DMS53 treated with DMSO at 0.1 percent for 48 hours (cell line): ENCODE measurements at regions not wholly inside any gene's neighbourhood (a gene's known extent, or its start where the extent isn't known, plus 50 kb on each side); places are given as distances from the start of the nearest gene placed in this dataset.
A peak's percentile ranks its signal among the peaks of the same experiment; 100 is the strongest.

Source experiments
- DNase-seq: peaks from one replicate; lab custom pipeline; 2025; ENCODE audit not compliant: unreplicated experiment; lab: John Stamatoyannopoulos, UW

DNA sequence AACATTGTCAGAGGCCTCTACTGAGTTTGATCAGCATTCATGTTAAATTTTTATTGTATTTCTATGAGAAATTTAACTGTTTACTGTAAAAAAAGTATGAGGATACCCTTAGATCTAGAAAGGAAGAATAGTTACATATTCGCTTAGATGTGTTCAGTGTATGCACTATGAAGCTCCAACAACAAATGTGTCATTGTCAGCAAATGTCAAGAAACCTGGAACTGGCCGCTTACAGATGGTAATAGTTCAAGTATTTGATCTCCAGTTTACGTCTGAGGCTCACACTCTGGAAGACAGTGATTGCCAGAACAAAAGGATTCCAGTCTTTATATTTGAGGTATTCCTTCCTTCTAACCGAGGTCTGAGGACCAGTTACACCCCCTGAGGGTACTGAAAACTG is 921.2 kb upstream of the LRRTM1 start:
- DNase-seq: no peak

DNA sequence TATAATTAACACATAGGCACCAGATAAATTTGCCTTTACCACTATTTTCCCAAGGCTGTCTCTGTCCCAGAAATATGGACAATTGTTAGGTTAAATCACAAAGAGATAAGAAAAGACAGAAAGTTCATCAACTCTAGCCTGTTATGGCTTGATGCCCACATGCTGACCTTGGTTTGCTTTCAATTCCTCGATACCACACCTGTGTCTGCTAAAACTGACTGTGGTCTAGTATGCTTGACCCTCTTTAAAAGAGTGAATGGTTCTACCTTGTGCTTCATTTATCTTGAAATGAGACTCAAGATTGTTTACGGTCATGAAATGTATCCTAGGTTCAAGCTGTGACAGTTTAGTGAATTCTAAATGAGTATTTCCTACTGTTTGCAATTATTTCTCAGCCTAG is 909.0 kb upstream of the LRRTM1 start:
- DNase-seq: no peak

DNA sequence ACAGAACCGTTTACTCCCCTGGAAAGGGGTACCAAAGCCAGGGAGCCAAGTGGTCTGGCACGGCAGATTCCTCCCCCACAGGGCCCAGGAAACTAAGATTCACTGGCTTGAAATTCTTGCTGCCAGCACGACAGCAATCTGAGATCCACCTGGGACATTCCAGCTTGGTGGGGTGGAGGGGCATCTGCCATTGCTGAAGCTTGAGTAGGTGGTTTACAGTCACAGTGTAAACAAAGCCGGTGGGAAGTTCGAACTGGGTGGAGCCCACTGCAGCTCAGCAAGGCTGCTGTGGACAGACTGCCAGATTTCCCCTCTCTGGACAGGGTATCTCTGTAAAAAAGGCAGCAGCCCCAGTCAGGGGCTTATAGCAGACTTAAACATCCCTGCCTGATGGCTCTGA is 901.7 kb upstream of the LRRTM1 start:
- no peak for DNase-seq

DNA sequence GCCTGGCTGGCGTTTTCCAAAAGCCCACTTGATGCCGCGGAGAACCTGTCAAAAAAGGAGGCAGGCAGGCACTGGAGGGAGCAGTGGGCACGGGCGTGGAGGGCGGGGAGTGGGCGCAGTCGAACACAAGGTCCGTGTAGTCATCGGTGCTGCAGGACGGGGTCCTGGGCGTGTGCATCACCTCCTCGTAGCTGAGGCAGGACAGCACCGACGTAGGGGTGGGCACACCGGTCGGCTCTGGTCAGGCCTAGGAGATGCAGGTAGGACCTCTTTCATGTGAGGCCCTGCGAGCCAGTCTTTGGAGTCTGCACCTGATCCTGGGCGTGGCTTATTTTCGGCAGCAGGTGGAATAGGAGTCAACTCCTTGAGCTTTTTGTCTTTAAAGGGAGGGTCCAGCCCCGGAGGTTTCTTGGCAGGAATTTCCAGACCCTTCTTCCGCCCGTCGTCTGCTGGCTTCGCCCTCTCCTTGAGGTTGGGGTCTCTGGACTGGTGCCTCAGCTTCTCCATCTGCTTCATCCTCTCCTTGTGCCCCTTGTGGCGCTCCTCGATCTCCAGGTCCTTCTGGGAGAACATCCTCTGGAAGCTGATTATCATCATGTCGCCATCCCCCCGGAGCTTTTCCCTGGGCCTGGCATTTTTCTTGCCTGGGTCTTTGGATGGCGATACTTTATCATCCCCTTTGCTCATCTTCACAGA is 892.5 kb upstream of the LRRTM1 start:
- no peak for DNase-seq

DNA sequence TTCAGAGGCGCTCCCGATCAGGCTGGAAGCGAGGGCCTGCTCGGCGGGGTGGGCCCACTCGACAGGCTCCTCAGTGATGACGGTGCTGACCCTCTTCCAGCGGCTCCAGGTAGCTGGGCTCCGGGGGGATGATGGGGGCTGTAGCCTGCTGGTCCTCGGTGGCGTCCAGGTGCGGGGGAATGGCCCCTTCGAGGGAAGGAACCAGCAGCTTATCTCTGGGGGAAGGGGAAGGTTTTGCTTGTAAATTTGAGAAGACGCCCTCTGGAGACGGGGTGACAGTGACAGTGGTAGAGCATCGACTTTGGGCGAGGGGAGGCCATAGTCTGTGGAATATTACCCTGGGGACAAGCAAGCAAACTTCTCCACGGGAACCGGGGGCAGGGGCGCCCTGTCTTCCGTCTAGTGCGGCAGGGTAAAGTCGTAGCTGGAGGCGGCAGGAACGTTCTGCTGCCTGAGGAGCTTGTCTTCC is 891.9 kb upstream of the LRRTM1 start:
- no peak for DNase-seq

DNA sequence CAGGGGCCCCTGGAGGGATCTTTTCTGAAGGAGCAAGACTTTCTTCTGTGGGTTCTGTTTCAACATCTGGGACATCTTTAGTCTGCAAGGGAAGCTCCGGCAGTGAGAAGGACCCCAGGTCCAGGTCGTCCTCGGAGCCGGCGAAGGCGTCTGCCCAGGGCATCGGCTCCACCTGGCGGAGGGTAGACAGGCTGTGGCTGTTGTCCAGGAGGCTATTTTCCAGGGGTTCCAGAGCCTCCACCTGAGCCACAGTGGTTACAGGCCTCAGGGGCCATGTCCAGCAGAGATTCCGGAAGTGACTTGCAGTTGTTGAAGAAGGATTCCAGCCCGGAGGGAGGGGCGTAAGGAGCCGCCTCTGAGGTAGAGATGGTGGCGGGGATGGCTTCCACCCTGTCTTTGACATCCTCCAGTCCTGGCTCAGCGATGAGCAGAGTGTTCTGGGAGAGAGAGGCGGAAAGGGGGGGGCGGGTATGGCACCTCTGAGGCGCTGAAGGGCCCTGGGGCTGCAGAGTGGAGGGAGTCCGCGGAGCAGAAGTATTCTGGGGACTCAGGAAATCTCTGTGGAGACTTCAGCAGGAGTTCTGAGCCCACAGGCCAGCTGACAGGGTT is 891.3 kb upstream of the LRRTM1 start:
- peak; percentile 51 for DNase-seq

DNA sequence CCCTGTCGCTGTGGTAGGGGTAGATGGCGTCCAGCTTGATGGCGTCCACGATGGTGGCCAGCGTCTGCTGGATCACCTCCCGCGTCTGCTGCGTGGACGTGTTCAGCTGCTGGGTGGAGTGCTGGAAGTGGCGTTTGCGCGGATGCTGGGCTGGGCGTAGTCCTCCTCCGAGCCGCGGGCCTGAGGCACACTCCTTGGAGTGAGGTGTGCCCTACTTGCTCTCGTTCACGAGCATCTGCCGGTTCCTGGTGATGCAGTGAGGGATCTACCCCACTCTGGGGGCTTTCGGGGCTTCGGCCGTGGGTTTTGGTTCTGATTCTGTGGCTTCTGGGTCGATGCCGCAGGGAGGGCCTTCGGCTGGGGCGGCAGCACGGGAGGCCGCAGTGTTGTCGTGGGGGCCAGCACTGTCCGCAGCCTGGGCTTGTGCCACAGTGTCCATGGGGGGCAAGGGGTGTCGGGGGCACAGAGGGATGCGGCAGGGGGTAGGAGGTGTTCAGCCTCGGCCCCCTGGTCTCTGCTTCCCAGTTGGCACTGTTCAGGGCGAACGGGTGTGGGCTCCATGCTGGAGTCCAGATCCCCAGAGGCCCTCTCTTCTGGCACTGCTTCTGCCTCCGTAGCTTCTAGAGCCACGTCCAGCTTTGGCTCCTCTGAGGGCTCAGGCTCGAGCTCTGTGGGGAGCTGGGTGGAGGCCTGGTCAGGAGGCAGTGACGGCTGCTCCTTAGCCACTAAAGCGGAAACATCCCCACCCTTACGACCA is 890.6 kb upstream of the LRRTM1 start:
- no peak for DNase-seq

DNA sequence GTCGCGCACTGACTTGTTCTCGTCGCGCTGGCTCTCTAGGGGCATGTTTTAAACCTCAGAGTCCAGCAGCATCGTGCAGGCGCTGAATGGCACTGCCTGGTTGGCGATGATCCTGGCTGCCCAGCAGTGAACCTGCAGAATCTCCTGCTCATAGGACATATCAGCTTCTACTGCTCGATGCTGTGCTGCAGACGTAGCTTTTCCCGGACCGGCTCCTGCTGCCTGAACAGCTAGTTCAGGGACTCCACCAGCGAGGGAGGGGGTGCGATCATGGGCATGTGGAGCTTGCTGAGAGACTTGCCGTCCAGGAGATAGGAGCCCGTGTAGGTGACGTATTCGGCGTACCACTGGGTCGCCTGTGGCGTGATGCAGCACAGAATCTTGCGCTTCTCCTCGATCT is 890.0 kb upstream of the LRRTM1 start:
- peak; percentile 28 for DNase-seq

DNA sequence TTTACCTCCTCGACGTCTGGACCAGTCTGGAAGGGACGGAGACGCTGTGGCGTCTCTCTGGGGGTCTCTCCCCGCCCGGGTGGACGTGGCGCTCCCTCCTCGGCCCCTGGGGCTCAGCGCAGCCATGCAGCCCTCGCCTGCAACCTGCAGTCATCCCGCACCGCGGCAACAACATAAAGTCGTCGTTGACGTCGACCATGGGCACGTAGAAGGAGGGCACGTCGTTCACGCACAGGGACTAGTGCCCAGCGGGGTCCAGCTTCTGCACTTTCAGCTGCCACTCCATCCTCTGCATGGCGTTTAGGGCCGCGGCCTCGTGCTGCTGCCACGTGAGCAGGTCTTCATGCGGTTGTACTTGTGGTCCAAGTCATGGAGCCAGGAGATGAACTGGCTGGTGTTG is 889.6 kb upstream of the LRRTM1 start:
- DNase-seq: no peak

DNA sequence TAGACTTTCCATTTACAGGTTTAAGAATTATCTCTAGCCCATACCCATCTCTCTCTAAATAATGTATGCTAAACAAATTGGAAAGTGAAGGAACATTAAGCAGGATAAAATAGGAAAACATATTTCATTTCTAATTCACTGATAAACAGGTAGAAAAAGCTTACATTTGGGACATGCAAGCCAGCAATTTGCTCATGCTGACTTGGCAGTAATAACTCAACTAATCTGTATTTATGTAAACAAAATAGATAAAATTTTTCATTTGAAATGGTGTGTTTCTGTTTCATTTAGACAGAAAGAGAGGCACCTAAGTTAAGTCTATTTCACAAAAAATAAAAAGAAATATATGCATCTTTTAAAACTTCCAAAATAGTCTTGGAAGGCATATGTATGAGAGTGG is 877.3 kb upstream of the LRRTM1 start:
- no peak for DNase-seq

DNA sequence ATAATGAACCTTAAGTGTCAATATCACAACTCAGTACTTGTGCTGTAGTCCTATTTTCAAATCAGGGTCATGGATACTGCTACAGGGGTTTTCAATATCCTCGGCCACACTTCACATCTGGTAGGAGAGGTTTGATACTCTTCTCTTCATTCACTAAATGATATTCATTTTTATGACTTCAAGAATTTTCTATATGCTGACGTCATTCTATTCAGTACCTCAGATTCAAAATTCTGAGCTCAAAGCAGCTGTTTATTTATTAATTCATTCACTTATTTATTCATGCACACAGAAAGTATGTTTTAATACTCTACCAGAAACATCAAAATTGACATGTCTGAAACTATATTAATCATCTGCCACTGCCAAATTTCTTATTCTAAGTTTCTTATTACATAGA is 866.9 kb upstream of the LRRTM1 start:
- DNase-seq: no peak

DNA sequence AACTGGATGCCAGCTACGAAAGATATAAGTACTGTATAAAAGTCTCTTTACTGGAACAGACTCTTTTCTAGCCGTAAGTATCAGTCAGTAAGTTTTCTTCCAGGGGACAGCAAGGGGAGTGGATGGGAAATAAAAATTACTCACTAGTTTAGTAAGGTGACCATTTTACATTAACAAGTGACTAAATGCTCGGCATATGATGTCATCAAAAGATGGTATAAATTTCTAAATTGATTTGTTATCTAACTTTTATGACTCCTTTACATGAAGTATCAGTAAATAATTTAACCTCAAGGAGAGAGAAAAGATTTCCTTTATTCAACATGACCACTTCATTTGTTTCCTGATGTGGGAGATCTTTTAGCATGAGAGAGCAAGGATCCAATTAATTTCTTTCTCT is 859.0 kb upstream of the LRRTM1 start:
- no peak for DNase-seq

DNA sequence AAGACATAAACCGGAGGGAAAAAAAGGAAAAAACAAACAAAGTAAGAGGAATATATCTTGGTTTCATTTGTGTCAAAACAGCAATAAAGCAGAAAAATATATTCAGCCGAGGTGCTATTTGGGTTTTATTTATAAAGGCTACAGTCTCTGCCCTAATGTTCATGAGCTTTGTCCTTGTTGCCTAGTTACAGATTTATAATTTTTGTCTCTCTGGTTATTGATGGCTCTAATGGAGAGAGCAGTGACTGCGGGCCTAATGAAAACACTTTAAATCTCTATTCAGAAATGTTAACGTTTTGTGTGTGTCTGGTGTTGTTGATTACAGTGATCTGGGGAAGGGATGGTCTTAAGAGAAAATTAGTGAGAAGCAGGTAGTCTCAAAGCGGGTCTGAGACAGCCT is 854.0 kb upstream of the LRRTM1 start:
- DNase-seq: no peak

DNA sequence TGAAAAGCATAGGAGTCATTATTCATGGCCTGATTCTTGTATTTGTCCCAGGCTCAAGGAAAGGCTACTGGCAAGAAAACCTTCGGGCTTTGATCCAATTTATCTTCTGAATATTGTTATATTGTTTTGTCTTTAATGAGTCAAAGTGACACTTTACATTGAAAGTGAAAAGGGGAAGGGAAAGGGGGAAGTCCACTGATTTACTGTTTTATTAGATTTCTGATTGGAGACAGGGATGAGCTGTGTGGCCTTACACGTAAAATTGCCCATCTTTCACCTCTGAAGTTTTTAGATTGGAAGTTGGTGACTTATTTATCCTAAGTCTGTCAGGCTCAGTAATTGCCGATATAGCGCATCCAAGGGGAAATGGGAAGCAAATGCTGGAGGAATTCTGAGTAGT is 843.8 kb upstream of the LRRTM1 start:
- DNase-seq: no peak

DNA sequence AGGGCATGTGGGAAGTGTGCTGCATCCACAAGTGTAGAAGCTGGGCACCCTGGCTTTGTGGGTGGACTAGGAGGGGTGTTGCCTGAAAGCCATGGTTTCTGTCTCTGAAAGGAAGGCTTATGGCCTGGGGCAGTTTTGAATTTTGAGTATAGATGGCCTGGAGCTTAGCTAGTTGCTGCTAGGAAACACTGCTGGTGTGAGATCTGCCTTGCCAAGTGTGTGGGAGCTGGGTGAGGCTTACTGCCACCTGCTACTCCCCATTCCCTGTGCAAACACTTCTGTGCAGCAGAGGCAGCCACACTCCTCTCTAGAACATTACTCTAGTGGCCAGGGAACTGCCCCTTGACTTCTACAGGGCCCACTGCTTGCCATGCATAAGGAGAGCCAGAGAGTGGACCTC is 831.7 kb upstream of the LRRTM1 start:
- DNase-seq: no peak

DNA sequence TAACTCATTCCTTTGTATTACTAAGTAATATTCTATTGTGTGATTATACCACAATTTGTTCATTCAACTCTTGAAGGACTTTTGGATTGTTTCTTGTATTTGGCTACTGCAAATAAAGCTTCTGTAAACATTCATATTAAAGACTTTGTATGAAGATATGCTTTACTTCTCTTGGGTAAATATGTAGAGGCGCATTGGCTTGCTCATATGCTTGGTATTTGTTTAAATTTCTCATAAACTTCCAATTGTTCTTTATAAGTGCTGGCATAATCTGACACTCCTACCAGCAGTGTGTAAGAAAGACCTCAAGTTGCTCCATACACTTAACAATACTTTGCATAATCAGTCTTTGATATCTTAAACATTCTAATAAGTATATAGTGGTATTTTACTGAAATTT is 792.8 kb upstream of the LRRTM1 start:
- DNase-seq: no peak

DNA sequence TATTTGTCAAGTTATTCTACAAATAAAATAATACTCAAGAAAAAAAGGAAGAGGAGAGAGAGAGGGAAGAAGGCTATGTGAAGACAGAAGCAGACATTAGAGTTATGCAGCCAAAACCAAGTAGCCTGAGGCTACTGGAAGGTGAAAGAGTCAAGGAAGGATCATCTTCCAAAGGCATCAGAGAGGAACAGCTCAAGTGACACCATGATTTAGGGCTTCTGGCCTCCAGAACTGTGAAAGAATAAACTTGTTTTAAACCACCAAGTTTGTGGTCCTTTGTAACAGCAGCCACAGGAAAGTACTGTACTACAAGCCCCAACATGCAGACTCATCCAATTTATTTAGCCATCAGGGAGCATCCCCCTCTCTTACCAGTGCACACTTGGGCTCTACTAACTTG is 788.5 kb upstream of the LRRTM1 start:
- DNase-seq: no peak

DNA sequence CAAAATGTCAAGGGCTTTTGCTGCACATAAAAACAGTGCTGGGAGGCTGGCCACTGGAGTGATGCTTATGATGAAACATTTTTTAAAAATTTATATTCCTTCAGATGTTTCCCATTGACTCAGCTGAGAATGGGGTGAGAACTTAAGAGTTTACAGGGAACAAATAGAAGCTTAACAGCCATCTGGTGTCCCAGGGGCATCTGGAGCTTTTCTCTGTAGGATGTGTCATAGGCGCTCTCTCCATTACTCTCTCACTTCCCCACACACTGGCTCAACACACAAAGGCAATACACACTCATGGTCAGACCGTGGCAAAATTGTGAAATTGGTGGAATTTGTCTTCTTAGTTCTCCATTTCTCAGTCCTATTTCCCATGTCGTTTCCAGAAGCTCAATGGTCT is 783.1 kb upstream of the LRRTM1 start:
- DNase-seq: peak; percentile 55

DNA sequence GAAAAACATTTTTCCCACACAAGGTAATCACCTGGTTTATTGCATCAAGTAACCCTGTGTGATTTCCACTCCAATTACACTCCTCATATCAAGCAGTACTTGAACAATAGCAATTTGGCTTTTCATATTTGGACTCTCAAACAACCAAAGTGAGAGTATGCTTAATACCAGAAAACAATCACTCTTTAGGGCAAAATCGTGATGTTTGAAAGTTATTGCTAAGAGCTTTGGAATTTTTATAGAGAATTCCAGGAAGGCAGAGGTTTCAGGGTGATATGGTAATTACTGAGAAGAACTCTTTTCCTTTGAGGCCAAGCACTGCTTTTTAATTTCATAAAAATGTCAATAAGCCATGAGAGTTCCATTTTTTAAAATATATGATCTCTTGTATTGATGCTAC is 779.5 kb upstream of the LRRTM1 start:
- DNase-seq: no peak

DNA sequence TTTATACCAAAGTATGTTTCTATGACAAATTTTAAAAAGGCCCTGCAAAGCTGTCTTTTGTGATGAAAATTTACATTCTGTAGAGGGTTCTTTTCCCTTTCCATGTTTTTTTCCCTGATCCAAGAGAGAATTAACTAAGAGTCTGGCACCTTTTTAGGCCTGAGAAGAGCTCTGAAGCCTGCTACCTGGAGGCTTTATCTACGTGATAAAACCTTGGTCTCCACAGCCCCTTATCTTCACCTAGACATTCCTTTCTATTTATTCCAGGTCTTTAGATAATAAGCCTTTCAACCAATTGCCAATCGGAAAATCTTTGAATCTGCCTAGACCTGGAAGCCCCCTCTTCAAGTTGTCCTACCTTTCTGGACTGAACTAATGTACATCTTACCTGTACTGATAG is 774.1 kb upstream of the LRRTM1 start:
- DNase-seq: no peak

DNA sequence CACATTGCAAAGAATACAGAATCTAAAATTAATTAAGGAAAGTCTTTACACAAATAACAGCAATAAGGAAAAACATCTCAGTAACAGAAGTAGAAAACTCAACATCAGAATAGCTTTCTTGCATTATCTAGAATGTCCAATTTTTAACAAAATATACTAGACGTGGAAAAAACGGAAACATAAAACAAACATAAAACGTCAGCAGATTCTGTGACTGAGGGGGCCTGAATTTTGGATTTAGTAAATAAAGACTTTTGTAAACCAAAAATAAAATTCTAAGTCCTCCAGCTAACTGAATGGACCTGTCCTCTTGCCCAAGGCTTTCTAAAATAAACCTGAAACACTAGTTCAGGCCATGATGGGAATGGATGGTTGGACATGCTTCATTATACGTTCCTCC is 773.5 kb upstream of the LRRTM1 start:
- no peak for DNase-seq

DNA sequence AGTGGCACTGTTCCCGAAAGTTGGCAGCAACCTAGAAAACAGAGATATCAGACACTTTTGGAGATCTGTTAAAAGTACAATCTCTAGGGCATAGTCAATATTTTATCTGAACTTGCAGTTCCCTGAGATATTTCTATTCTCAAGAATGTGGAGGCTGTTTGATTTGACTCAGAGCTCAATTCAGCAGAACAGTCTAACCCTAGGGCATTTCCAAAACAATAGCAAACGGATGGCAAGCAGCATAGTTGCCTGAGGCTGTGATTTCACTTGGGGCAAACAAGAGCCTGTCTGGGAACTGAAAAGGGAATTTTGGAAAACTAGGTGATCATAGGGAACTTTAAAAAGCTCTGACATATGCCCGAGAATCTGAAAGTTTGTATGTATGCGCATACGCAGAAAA is 772.8 kb upstream of the LRRTM1 start:
- DNase-seq: no peak
